ENCODE measurements at regions not wholly inside any gene's neighbourhood (a gene's known extent, or its start where the extent isn't known, plus 50 kb on each side); places are given as distances from the start of the nearest gene placed in this dataset.
"Not testable (repeated sequence)": the region's sequence is repeated elsewhere in the genome, so short reads cannot be mapped to it uniquely, and the experiment has no call there.

GRCh38 chr10:15921423-15921945 lies 61.2 kb upstream of the MINDY3 start:
- not testable (repeated sequence) for H3K9me3 Mint-ChIP-seq; ATAC-seq; H3K36me3 Mint-ChIP-seq (ENCODE audit: insufficient read depth); H3K4me3 Mint-ChIP-seq; H3K4me1 Mint-ChIP-seq (ENCODE audit: low read depth); DNase-seq; H3K27me3 Mint-ChIP-seq (ENCODE audit: low read depth)

GRCh38 chr10:15931376-15931775 lies 71.1 kb upstream of the MINDY3 start:
- peaks cover 14% of the 10 kb centered on the region for H3K27me3 Mint-ChIP-seq (ENCODE audit: low read depth)
- H3K9me3 Mint-ChIP-seq: peaks cover 12% of the 10 kb centered on the region
- H3K36me3 Mint-ChIP-seq (ENCODE audit: insufficient read depth): no peaks in the 10 kb centered on the region
- DNase-seq (no peak), ATAC-seq (no peak)
- no peaks in the 10 kb centered on the region for H3K4me1 Mint-ChIP-seq (ENCODE audit: low read depth)
- H3K4me3 Mint-ChIP-seq: no peak overlapping the region

GRCh38 chr10:15939543-15939942 lies 79.2 kb upstream of the MINDY3 start:
- not testable (repeated sequence) for ATAC-seq; H3K36me3 Mint-ChIP-seq (ENCODE audit: insufficient read depth); H3K4me3 Mint-ChIP-seq; DNase-seq; H3K9me3 Mint-ChIP-seq; H3K4me1 Mint-ChIP-seq (ENCODE audit: low read depth)
- peaks cover 16% of the 10 kb centered on the region for H3K27me3 Mint-ChIP-seq (ENCODE audit: low read depth)

- ATAC-seq (no peak), DNase-seq (no peak)
- Mint-ChIP-seq H3K9me3 (no peaks in the 10 kb centered on the region), H3K4me1 (ENCODE audit: low read depth) (no peaks in the 10 kb centered on the region), H3K36me3 (ENCODE audit: insufficient read depth) (no peaks in the 10 kb centered on the region), H3K27me3 (ENCODE audit: low read depth) (peaks cover 14% of the 10 kb centered on the region), H3K4me3 (no peak overlapping the region)
These were observed 83.1 kb upstream of the MINDY3 start for GRCh38 chr10:15943426-15943825.

- no peak overlapping the region for H3K4me3 Mint-ChIP-seq
- H3K36me3 Mint-ChIP-seq (ENCODE audit: insufficient read depth): no peaks in the 10 kb centered on the region
- ATAC-seq: no peak
- H3K4me1 Mint-ChIP-seq (ENCODE audit: low read depth): no peaks in the 10 kb centered on the region
- no peak for DNase-seq
- H3K9me3 Mint-ChIP-seq: no peaks in the 10 kb centered on the region
- no peaks in the 10 kb centered on the region for H3K27me3 Mint-ChIP-seq (ENCODE audit: low read depth)
These were observed 93.9 kb upstream of the MINDY3 start for GRCh38 chr10:15954188-15954587.

- ATAC-seq: no peak
- no peaks in the 10 kb centered on the region for H3K4me1 Mint-ChIP-seq (ENCODE audit: low read depth)
These were observed 100.0 kb upstream of the MINDY3 start for GRCh38 chr10:15960277-15960676.

GRCh38 chr10:15972736-15973135 lies 112.4 kb upstream of the MINDY3 start:
- H3K9me3 Mint-ChIP-seq; H3K4me3 Mint-ChIP-seq; H3K4me1 Mint-ChIP-seq (ENCODE audit: low read depth); H3K27me3 Mint-ChIP-seq (ENCODE audit: low read depth); H3K36me3 Mint-ChIP-seq (ENCODE audit: insufficient read depth); DNase-seq; ATAC-seq: not testable (repeated sequence)

More at GRCh38 chr10:15960277-15960676, 100.0 kb upstream of the MINDY3 start:
- no peaks in the 10 kb centered on the region for H3K9me3 Mint-ChIP-seq
- H3K4me3 Mint-ChIP-seq: no peak overlapping the region
- H3K27me3 Mint-ChIP-seq (ENCODE audit: low read depth): peaks cover 6% of the 10 kb centered on the region
- no peaks in the 10 kb centered on the region for H3K36me3 Mint-ChIP-seq (ENCODE audit: insufficient read depth)
- no peak for DNase-seq

- H3K9me3 Mint-ChIP-seq: peaks cover 4% of the 10 kb centered on the region
- H3K36me3 Mint-ChIP-seq (ENCODE audit: insufficient read depth): no peaks in the 10 kb centered on the region
- no peaks in the 10 kb centered on the region for H3K4me1 Mint-ChIP-seq (ENCODE audit: low read depth)
- DNase-seq (no peak), ATAC-seq (no peak)
- no peak overlapping the region for H3K4me3 Mint-ChIP-seq
- no peaks in the 10 kb centered on the region for H3K27me3 Mint-ChIP-seq (ENCODE audit: low read depth)
These were observed 125.4 kb upstream of the MINDY3 start for GRCh38 chr10:15985690-15986089.

GRCh38 chr10:15990535-15991129 lies 130.3 kb upstream of the MINDY3 start:
- H3K4me3 Mint-ChIP-seq: no peak overlapping the region
- peaks cover 4% of the 10 kb centered on the region for H3K9me3 Mint-ChIP-seq
- DNase-seq (no peak), ATAC-seq (no peak)
- no peaks in the 10 kb centered on the region for H3K36me3 Mint-ChIP-seq (ENCODE audit: insufficient read depth)
- H3K4me1 Mint-ChIP-seq (ENCODE audit: low read depth): no peaks in the 10 kb centered on the region
- H3K27me3 Mint-ChIP-seq (ENCODE audit: low read depth): no peaks in the 10 kb centered on the region

GRCh38 chr10:15997313-15997712 lies 137.0 kb upstream of the MINDY3 start:
- no peak for ATAC-seq
- DNase-seq: no peak
- Mint-ChIP-seq H3K4me3 (no peak overlapping the region), H3K4me1 (ENCODE audit: low read depth) (no peaks in the 10 kb centered on the region), H3K9me3 (peaks cover under 1% of the 10 kb centered on the region), H3K27me3 (ENCODE audit: low read depth) (no peaks in the 10 kb centered on the region), H3K36me3 (ENCODE audit: insufficient read depth) (no peaks in the 10 kb centered on the region)

GRCh38 chr10:16001581-16001980 lies 141.3 kb upstream of the MINDY3 start:
- no peaks in the 10 kb centered on the region for H3K36me3 Mint-ChIP-seq (ENCODE audit: insufficient read depth)
- no peaks in the 10 kb centered on the region for H3K4me1 Mint-ChIP-seq (ENCODE audit: low read depth)
- no peaks in the 10 kb centered on the region for H3K27me3 Mint-ChIP-seq (ENCODE audit: low read depth)
- ATAC-seq: no peak
- peaks cover 10% of the 10 kb centered on the region for H3K9me3 Mint-ChIP-seq
- DNase-seq: no peak
- no peak overlapping the region for H3K4me3 Mint-ChIP-seq

GRCh38 chr10:16009785-16010184 lies 149.5 kb upstream of the MINDY3 start:
- DNase-seq (no peak), ATAC-seq (no peak)
- Mint-ChIP-seq H3K4me3 (no peak overlapping the region), H3K36me3 (ENCODE audit: insufficient read depth) (no peaks in the 10 kb centered on the region), H3K4me1 (ENCODE audit: low read depth) (no peaks in the 10 kb centered on the region), H3K27me3 (ENCODE audit: low read depth) (no peaks in the 10 kb centered on the region), H3K9me3 (peaks cover 5% of the 10 kb centered on the region)

- Mint-ChIP-seq H3K4me3 (no peak overlapping the region), H3K27me3 (ENCODE audit: low read depth) (no peaks in the 10 kb centered on the region), H3K4me1 (ENCODE audit: low read depth) (no peaks in the 10 kb centered on the region), H3K36me3 (ENCODE audit: insufficient read depth) (no peaks in the 10 kb centered on the region), H3K9me3 (no peaks in the 10 kb centered on the region)
- DNase-seq (no peak), ATAC-seq (no peak)
These were observed 151.2 kb upstream of the MINDY3 start for GRCh38 chr10:16011548-16011947.

- ATAC-seq (no peak), DNase-seq (no peak)
- Mint-ChIP-seq H3K4me1 (ENCODE audit: low read depth) (no peaks in the 10 kb centered on the region), H3K27me3 (ENCODE audit: low read depth) (no peaks in the 10 kb centered on the region), H3K36me3 (ENCODE audit: insufficient read depth) (no peaks in the 10 kb centered on the region), H3K9me3 (peaks cover under 1% of the 10 kb centered on the region), H3K4me3 (no peak overlapping the region)
These were observed 154.2 kb upstream of the MINDY3 start for GRCh38 chr10:16014469-16014868.

- ATAC-seq (no peak), DNase-seq (no peak)
- Mint-ChIP-seq H3K4me3 (no peak overlapping the region), H3K9me3 (peaks cover 12% of the 10 kb centered on the region), H3K27me3 (ENCODE audit: low read depth) (no peaks in the 10 kb centered on the region), H3K36me3 (ENCODE audit: insufficient read depth) (no peaks in the 10 kb centered on the region), H3K4me1 (ENCODE audit: low read depth) (no peaks in the 10 kb centered on the region)
These were observed 156.4 kb upstream of the MINDY3 start for GRCh38 chr10:16016688-16017087.
